IMR-90 (cell line): ENCODE measurements at regions not wholly inside any gene's neighbourhood (a gene's known extent, or its start where the extent isn't known, plus 50 kb on each side); places are given as distances from the start of the nearest gene placed in this dataset.
"Not testable (repeated sequence)": the region's sequence is repeated elsewhere in the genome, so short reads cannot be mapped to it uniquely, and the experiment has no call there.

ENCODE experiments used
- CEBPB ChIP-seq: IDR thresholded peaks from 2 replicates; pipeline ENCODE4 v1.6.1; 2012; ENCODE audit warnings: low read depth, low read length, improper control_type of control experiment
- CHD1 ChIP-seq: IDR thresholded peaks from 2 replicates; pipeline ENCODE4 v1.6.1; 2012; ENCODE audit warnings: low read depth, low read length, improper control_type of control experiment
- FOS ChIP-seq: fragments of 150-350 bp; IDR thresholded peaks from 2 replicates; pipeline ENCODE4 v1.6.1; 2016; ENCODE audit warnings: low read depth, low read length
- POLR2A ChIP-seq: IDR thresholded peaks from 2 replicates; pipeline ENCODE4 v1.6.1; 2012; ENCODE audit warnings: mild to moderate bottlenecking, low read depth, low read length
- RAD21 ChIP-seq: IDR thresholded peaks from 2 replicates; pipeline ENCODE4 v1.6.1; 2012; ENCODE audit warnings: low read length, improper control_type of control experiment
- RCOR1 ChIP-seq: IDR thresholded peaks from 2 replicates; pipeline ENCODE4 v1.6.1; 2012; ENCODE audit warnings: mild to moderate bottlenecking, low read length, improper control_type of control experiment; ENCODE audit not compliant: insufficient replicate concordance
- RFX5 ChIP-seq: IDR thresholded peaks from 2 replicates; pipeline ENCODE4 v1.8.0; 2012; ENCODE audit warnings: low read depth, mild to moderate bottlenecking, low read length, moderate library complexity
- SMC3 ChIP-seq: fragments of 150-350 bp; IDR thresholded peaks from 2 replicates; pipeline ENCODE4 v1.6.1; 2016; ENCODE audit warnings: low read depth, mild to moderate bottlenecking, antibody characterized with exemption, low read length, moderate library complexity
- TF ChIP-seq, protein P1 (sequence below): conservative IDR thresholded peaks from 2 replicates; pipeline ENCODE4 v1.5.1; 2012; ENCODE audit warnings: mild to moderate bottlenecking, low read depth, low read length, improper control_type of control experiment
- TF ChIP-seq, protein P2 (sequence below): fragments of 150-350 bp; IDR thresholded peaks from 2 replicates; pipeline ENCODE4 v1.6.1; 2017; ENCODE audit warnings: mild to moderate bottlenecking, antibody characterized with exemption, low read length, low read depth

DNA sequence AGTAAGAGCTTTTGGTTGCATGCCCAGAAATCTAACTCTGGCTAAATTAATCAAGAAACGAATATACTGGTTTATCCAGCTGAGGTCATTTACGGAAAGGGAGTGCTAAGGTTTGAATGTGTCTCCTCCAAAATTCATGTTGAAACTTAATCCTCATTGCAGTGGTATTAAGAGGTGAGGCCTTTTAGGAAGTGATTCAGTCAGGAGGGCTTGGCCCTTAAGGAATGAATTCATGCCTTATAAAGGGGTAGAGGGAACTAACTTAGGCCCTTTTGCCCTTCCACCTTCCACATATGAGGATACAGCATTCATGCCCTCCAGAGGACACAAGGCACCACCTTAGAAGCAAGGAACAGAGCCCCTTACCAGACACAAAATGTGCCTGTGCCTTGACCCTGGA, 74.7 kb downstream of the NPIPA8 start:
- TF ChIP-seq CEBPB, CHD1, RFX5, POLR2A, SMC3, FOS, RAD21, RCOR1: not testable (repeated sequence)
- TF ChIP-seq, protein P1, sequence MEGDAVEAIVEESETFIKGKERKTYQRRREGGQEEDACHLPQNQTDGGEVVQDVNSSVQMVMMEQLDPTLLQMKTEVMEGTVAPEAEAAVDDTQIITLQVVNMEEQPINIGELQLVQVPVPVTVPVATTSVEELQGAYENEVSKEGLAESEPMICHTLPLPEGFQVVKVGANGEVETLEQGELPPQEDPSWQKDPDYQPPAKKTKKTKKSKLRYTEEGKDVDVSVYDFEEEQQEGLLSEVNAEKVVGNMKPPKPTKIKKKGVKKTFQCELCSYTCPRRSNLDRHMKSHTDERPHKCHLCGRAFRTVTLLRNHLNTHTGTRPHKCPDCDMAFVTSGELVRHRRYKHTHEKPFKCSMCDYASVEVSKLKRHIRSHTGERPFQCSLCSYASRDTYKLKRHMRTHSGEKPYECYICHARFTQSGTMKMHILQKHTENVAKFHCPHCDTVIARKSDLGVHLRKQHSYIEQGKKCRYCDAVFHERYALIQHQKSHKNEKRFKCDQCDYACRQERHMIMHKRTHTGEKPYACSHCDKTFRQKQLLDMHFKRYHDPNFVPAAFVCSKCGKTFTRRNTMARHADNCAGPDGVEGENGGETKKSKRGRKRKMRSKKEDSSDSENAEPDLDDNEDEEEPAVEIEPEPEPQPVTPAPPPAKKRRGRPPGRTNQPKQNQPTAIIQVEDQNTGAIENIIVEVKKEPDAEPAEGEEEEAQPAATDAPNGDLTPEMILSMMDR = not testable (repeated sequence)
- TF ChIP-seq, protein P2, sequence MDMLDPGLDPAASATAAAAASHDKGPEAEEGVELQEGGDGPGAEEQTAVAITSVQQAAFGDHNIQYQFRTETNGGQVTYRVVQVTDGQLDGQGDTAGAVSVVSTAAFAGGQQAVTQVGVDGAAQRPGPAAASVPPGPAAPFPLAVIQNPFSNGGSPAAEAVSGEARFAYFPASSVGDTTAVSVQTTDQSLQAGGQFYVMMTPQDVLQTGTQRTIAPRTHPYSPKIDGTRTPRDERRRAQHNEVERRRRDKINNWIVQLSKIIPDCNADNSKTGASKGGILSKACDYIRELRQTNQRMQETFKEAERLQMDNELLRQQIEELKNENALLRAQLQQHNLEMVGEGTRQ = not testable (repeated sequence)
